Middle frontal gyrus (tissue), 1 donor: ENCODE measurements at regions not wholly inside any gene's neighbourhood (a gene's known extent, or its start where the extent isn't known, plus 50 kb on each side); places are given as distances from the start of the nearest gene placed in this dataset.

Source experiments
- DNase-seq: peaks from one replicate; pipeline ENCODE4 v3.0.0-alpha.2; 2015; ENCODE audit warnings: low spot score; ENCODE audit errors: extremely low spot score

GRCh38 chr2:191557841-191558240, 120.1 kb upstream of the NABP1 start:
- DNase-seq = no peak

- DNase-seq = no peak
Measured at GRCh38 chr2:191559569-191559968, 118.4 kb upstream of the NABP1 start.

- DNase-seq = no peak
Measured at GRCh38 chr2:191560411-191560980, 117.4 kb upstream of the NABP1 start.

GRCh38 chr2:191565120-191565519, 112.8 kb upstream of the NABP1 start:
- no peak for DNase-seq

- no peak for DNase-seq
Measured at GRCh38 chr2:191565647-191566198, 112.2 kb upstream of the NABP1 start.

GRCh38 chr2:191566344-191566743, 111.6 kb upstream of the NABP1 start:
- DNase-seq = no peak

- DNase-seq = no peak
Measured at GRCh38 chr2:191567206-191567605, 110.7 kb upstream of the NABP1 start.

DNA sequence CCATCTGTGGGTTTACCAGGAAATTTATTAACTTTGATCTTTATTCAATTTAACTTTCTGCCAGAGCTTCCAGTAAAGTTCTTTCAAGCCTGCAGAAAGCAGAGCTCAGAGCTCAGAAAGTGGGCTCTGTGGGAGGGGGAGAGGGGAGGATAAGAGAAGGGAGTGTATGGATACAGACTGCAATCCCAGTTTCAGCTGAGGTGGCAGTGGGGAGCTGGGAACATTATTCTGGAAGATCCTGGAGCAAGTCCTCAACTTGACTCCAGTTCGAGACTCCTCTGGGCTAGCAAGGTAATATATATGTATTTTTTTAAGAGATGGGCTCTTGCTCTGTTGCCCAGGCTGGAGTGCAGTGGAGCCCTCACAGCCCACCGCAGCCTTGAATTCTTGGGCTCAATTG, 108.9 kb upstream of the NABP1 start:
- DNase-seq = no peak

DNA sequence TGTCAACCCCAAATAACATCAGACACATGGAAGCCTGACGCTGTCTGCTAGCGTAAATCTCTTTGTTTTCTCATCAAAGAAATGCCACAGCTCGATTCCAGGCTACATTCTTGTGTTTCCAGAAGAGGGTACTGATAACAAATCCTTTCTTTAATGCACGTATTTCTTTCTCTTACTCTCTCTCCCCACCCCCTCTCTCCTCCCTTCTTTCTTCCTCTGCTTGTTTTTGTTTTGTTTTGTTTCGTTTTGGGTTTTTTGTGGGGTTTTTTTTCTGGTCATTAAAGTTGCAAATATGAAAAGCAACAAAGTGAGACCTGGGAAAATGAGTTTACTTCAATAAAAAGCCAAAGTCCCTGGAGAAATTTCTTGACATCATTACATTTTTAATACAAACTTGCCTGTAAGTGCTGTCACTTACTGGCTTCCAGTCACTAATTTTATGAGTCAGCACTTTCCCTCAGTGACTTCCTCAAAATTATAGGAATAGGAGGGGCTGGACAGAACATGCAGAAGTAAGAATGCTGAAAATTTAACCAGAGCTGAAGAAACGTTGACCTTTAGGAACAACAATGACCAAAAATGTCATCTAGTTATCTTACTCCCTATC, 106.7 kb upstream of the NABP1 start:
- no peak for DNase-seq

DNA sequence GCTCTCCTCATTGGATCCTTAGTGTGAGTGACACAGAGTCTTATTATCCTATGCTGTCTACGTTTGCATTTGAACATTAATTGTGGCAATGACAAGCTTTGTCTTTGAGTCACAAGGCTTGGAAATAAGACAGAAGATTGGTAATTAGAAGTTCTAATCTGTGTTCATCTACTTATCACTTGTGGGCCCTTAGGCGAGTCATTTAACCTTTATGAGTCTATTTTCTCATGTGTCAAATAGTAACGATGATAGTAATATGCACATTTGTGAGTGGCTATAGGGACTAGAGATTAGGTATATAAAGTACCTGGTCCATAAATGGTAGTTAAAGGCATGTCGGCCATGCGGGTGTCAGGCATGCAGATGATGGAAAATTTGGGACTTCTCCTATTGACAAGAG, 105.6 kb upstream of the NABP1 start:
- DNase-seq = no peak

- DNase-seq = no peak
Measured at GRCh38 chr2:191573216-191573615, 104.7 kb upstream of the NABP1 start.

DNA sequence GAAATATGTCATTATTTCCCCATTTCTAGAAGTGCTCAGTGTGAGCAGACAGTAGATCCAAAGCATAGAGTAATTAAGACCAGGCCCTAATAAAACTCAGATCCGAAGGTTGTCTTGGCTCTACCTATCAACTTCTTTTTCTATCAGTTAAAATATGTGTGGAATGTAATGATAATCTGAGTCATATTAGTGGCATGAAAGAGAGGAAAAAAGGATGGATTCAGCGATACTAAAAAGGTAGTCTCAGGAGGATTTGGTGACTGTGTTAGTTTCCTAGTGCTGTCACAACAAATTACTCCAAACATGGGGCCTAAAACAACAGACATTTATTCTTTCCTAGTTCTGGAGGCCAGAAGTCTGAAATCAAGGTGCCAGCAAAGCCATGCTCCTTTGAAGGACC, 103.7 kb upstream of the NABP1 start:
- no peak for DNase-seq

GRCh38 chr2:191577605-191578004, 100.3 kb upstream of the NABP1 start:
- DNase-seq = no peak

GRCh38 chr2:191578031-191578430, 99.9 kb upstream of the NABP1 start:
- no peak for DNase-seq

- no peak for DNase-seq
Measured at GRCh38 chr2:191580581-191580980, 97.4 kb upstream of the NABP1 start.

- no peak for DNase-seq
Measured at GRCh38 chr2:191581003-191581402, 96.9 kb upstream of the NABP1 start.

GRCh38 chr2:191582355-191582754, 95.6 kb upstream of the NABP1 start:
- DNase-seq = no peak

DNA sequence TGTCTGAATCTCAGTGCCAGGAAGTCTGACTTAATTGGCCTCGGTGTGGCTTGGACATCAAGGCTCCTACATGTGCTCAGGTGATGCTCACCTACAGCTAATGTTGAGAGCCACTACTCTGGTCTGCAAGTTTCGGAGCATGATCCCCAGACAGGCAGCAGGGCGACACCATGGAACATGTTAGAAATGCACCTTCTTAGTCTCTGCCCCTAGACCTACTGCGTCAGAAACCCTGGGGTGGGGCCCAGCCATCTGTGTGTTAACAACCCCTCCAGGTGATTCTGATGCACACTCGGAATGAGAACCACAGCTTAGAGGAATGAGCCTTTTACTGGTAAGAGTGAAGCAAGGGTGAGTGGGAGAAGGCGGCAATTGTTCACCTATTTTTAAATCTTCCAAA, 86.9 kb upstream of the NABP1 start:
- no peak for DNase-seq

DNA sequence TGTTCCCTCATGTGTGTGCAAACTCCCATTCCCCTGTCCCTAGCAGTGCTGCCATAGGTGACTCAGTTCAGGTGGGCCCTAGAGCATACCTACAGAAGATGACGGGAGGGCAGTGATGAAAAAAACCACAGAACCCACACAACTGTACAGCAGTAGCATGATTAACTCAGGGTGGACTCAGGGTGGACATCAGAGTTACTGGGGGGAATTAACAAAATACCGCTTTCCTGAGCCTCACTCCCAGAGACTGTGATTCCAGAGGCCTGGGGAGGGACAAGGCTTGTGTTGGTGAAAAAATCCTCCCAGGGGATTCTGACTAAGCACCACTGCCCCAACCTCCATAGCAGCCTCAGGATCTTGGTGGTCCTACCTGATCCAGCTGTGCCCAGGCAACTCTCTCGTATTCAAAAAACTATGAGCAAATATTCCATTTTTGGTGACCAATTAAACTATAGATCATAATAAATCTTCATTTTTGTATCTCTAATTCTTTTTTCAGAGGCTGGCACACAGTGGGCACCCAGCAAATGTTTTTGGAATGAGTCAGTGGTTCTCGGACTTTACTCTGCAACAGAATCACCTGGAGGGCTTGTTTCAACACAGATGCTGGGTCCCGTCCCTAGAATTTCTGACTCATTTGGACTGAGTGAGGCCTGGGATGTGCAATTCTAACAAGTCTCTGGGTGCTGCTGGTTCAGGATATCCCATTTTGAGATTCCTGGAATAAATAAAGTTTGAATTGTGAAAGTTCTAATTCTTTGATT, 84.1 kb upstream of the NABP1 start:
- no peak for DNase-seq

GRCh38 chr2:191597186-191597751, 80.7 kb upstream of the NABP1 start:
- DNase-seq = no peak

GRCh38 chr2:191598296-191598695, 79.6 kb upstream of the NABP1 start:
- DNase-seq = no peak

DNA sequence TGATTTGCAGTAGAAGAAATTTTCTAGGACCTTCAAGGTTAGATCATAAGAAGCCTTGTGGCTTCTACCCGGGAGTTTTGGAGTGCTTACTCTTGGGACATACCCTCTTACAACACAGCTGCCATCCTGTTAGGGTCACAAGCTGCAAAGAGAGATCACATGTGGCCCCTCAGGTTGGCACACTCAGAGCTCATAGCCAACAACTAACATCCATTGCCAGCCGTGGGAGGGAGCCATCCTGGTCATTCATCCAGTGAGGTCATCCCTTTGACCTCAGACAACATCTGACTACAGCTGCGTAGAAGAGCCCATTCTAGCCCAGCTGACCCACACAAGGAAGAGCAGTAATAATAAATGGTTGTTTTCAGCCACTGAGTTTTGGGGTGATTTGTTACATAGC, 76.9 kb upstream of the NABP1 start:
- DNase-seq = no peak
